H1 (cell line): ENCODE measurements at regions not wholly inside any gene's neighbourhood (a gene's known extent, or its start where the extent isn't known, plus 50 kb on each side); places are given as distances from the start of the nearest gene placed in this dataset.

Experiments used
- CTCF ChIA-PET: fragments of 300-600 bp; sonication (Branson Sonifier 250); formaldehyde crosslinking; loops from one replicate; lab custom pipeline; 2021; ENCODE audit not compliant: partially characterized antibody; lab: Charles Lee
- POLR2A ChIA-PET: fragments of 300-600 bp; sonication (Branson Sonifier 250); formaldehyde crosslinking; loops from one replicate; lab custom pipeline; 2021; ENCODE audit warnings: inconsistent platforms; ENCODE audit not compliant: partially characterized antibody; lab: Charles Lee
- DNase-seq, 2 experiments: peaks; one replicate each; pipeline versions ENCODE4 v3.0.0 to v3.0.0-alpha.2; 2010 to 2022; ENCODE audit warnings: low spot score in 2 of 2, low read depth in 1 of 2, mixed read lengths in 1 of 2
- FAIRE-seq: peaks from 2 replicates; lab custom pipeline; 2011; peaks lifted over from hg19 to GRCh38; lab: Jason Lieb, UNC
- H2AFZ ChIP-seq: 2 replicates; pipeline ENCODE4 v1.8.1; 2012; ENCODE audit warnings: low read length, inconsistent platforms
- H2AK5ac ChIP-seq: 2 replicates; pipeline ENCODE4 v1.6.1; 2013; ENCODE audit warnings: low read depth, low read length
- H2BK120ac ChIP-seq: replicated peaks from 2 replicates; pipeline ENCODE3; 2013; ENCODE audit warnings: low read depth, low read length, inconsistent platforms
- H2BK12ac ChIP-seq: 2 replicates; pipeline ENCODE4 v1.6.1; 2013; ENCODE audit warnings: low read depth, low read length
- H2BK15ac ChIP-seq: 2 replicates; pipeline ENCODE4 v1.6.1; 2013; ENCODE audit warnings: low read length
- H2BK20ac ChIP-seq: 2 replicates; pipeline ENCODE4 v1.6.1; 2013; ENCODE audit warnings: low read length
- H2BK5ac ChIP-seq: 2 replicates; pipeline ENCODE4 v1.6.1; 2013; ENCODE audit warnings: low read depth, low read length
- H3K14ac ChIP-seq: 2 replicates; pipeline ENCODE4 v1.6.1; 2013; ENCODE audit warnings: inconsistent platforms; ENCODE audit not compliant: insufficient read length
- H3K18ac ChIP-seq: 2 replicates; pipeline ENCODE4 v1.6.1; 2013; ENCODE audit warnings: low read length; ENCODE audit errors: extremely low read depth
- H3K23ac ChIP-seq: 2 replicates; pipeline ENCODE4 v1.6.1; 2013; ENCODE audit warnings: inconsistent platforms; ENCODE audit not compliant: insufficient read length
- H3K23me2 ChIP-seq: 2 replicates; pipeline ENCODE4 v1.6.1; 2013; ENCODE audit warnings: low read depth, low read length
- H3K27ac ChIP-seq: 2 replicates; pipeline ENCODE4 v1.6.1; 2011; ENCODE audit warnings: low read depth, low read length, inconsistent platforms
- H3K27me3 ChIP-seq, 4 experiments: replicated peaks in 1 of 4; 1 replicate in 1 of 4; 2 replicates in 3 of 4; pipeline versions ENCODE4 v1.6.1 to v1.8.1; 2011 to 2013; ENCODE audit warnings: low read length in 3 of 4, mild to moderate bottlenecking in 3 of 4, inconsistent platforms in 2 of 4, mixed read lengths in 2 of 4, moderate library complexity in 1 of 4; ENCODE audit not compliant: control insufficient read depth in 3 of 4, insufficient read depth in 3 of 4; ENCODE audit errors: extremely low read depth in 1 of 4
- H3K36me3 ChIP-seq, 4 experiments: 2 replicates each; pipeline versions ENCODE4 v1.6.1 to v1.8.1; 2011 to 2013; ENCODE audit warnings: mild to moderate bottlenecking in 4 of 4, low read length in 3 of 4, moderate library complexity in 2 of 4, control low read depth in 1 of 4, inconsistent platforms in 1 of 4; ENCODE audit not compliant: insufficient read depth in 4 of 4, control insufficient read depth in 2 of 4
- H3K4ac ChIP-seq: replicated peaks from 2 replicates; pipeline ENCODE3; 2013; ENCODE audit warnings: low read length, low read depth, mixed read lengths, inconsistent platforms; ENCODE audit not compliant: insufficient read length
- H3K4me1 ChIP-seq, 4 experiments: replicated peaks in 1 of 4; 1 replicate in 1 of 4; 2 replicates in 3 of 4; pipeline versions ENCODE4 v1.6.1 to v1.8.1; 2011 to 2013; ENCODE audit warnings: low read length in 3 of 4, inconsistent platforms in 2 of 4, mixed read lengths in 1 of 4; ENCODE audit not compliant: insufficient read depth in 4 of 4, control insufficient read depth in 3 of 4
- H3K4me2 ChIP-seq, 2 experiments: 2 replicates each; pipeline versions ENCODE4 v1.6.1 to v1.8.1; 2011 to 2013; ENCODE audit warnings: low read depth in 2 of 2, low read length in 2 of 2, control low read depth in 1 of 2, inconsistent platforms in 1 of 2, mild to moderate bottlenecking in 1 of 2; ENCODE audit not compliant: insufficient read depth in 1 of 2
- H3K4me3 ChIP-seq, 4 experiments: fragments of 200-600, 300-600 bp in 1 of 4; sonication (generic), shearing (Covaris generic), sonication (Bioruptor Twin) in 1 of 4; 2 replicates each; pipeline versions ENCODE4 v1.5.1 to v1.8.1; 2011 to 2016; ENCODE audit warnings: low read length in 4 of 4, low read depth in 3 of 4, control low read depth in 2 of 4, inconsistent platforms in 2 of 4, mild to moderate bottlenecking in 2 of 4, mixed read lengths in 1 of 4, moderate library complexity in 1 of 4; ENCODE audit not compliant: insufficient read depth in 2 of 4; ENCODE audit errors: extremely low read depth in 1 of 4
- H3K56ac ChIP-seq: replicated peaks from 2 replicates; pipeline ENCODE3; 2013; ENCODE audit warnings: low read depth, mild to moderate bottlenecking, mixed read lengths, low read length, inconsistent platforms; ENCODE audit not compliant: insufficient read length
- H3K79me1 ChIP-seq: 2 replicates; pipeline ENCODE4 v1.6.1; 2013; ENCODE audit warnings: low read depth, low read length, control low read depth
- H3K79me2 ChIP-seq, 2 experiments: 2 replicates each; pipeline versions ENCODE4 v1.6.1 to v1.8.1; 2012 to 2013; ENCODE audit warnings: low read length in 2 of 2, mild to moderate bottlenecking in 2 of 2, inconsistent platforms in 1 of 2; ENCODE audit not compliant: insufficient read depth in 2 of 2, control insufficient read depth in 1 of 2
- H3K9ac ChIP-seq, 4 experiments: replicated peaks in 1 of 4; 1 replicate in 1 of 4; 2 replicates in 3 of 4; pipeline versions ENCODE4 v1.6.1 to v1.8.1; 2011 to 2013; ENCODE audit warnings: low read depth in 3 of 4, low read length in 3 of 4, control low read depth in 2 of 4, mild to moderate bottlenecking in 2 of 4, moderate library complexity in 2 of 4, inconsistent platforms in 1 of 4; ENCODE audit errors: extremely low read depth in 1 of 4
- H3K9me3 ChIP-seq, 2 experiments: 2 replicates each; pipeline versions ENCODE4 v1.6.1 to v1.8.1; 2012 to 2013; ENCODE audit warnings: mild to moderate bottlenecking in 2 of 2, moderate library complexity in 2 of 2, control low read depth in 1 of 2, inconsistent platforms in 1 of 2, low read depth in 1 of 2, low read length in 1 of 2, mixed read lengths in 1 of 2; ENCODE audit not compliant: insufficient read depth in 2 of 2
- H4K20me1 ChIP-seq, 2 experiments: replicated peaks in 1 of 2; 2 replicates each; pipeline versions ENCODE3 to v1.8.1; 2011 to 2013; ENCODE audit warnings: inconsistent platforms in 2 of 2, low read length in 2 of 2, mild to moderate bottlenecking in 1 of 2; ENCODE audit not compliant: insufficient read depth in 2 of 2, control insufficient read depth in 1 of 2
- H4K5ac ChIP-seq: 2 replicates; pipeline ENCODE4 v1.6.1; 2013; ENCODE audit warnings: low read length, low read depth, mixed read lengths, inconsistent platforms; ENCODE audit not compliant: insufficient read length
- H4K8ac ChIP-seq: 2 replicates; pipeline ENCODE4 v1.8.0; 2013; ENCODE audit warnings: mild to moderate bottlenecking, moderate library complexity, low read length, inconsistent platforms; ENCODE audit not compliant: insufficient read depth; ENCODE audit errors: extremely low read depth
- H4K91ac ChIP-seq: replicated peaks from 2 replicates; pipeline ENCODE3; 2013; ENCODE audit warnings: low read length, mixed read lengths, inconsistent platforms; ENCODE audit not compliant: insufficient read length
- ASH2L ChIP-seq: fragments of 200-600, 300-600 bp; sonication (generic); IDR thresholded peaks from one replicate; pipeline ENCODE4 v1.7.1; 2017; ENCODE audit warnings: low read length
- BACH1 ChIP-seq: IDR thresholded peaks from 2 replicates; pipeline ENCODE4 v1.6.1; 2012; ENCODE audit warnings: low read length, improper control_type of control experiment
- CBX5 ChIP-seq: fragments of 300-800, 300-1000 bp; sonication (generic); IDR thresholded peaks from 2 replicates; pipeline ENCODE4 v1.7.1; 2016; ENCODE audit warnings: antibody characterized with exemption, low read length, low read depth
- HDAC2 ChIP-seq, 2 experiments: fragments of 300-600 bp in 1 of 2; sonication (generic) in 1 of 2; IDR thresholded peaks; 2 replicates each; pipeline ENCODE4 v1.6.1; 2011 to 2012; ENCODE audit warnings: low read depth in 2 of 2, low read length in 2 of 2, mild to moderate bottlenecking in 2 of 2, moderate library complexity in 2 of 2, borderline replicate concordance in 1 of 2, inconsistent platforms in 1 of 2
- KDM1A ChIP-seq: fragments of 200-600, 300-600 bp; sonication (generic); IDR thresholded peaks from 2 replicates; pipeline ENCODE4 v1.7.1; 2016; ENCODE audit warnings: mild to moderate bottlenecking, low read length, borderline replicate concordance
- NRF1 ChIP-seq: IDR thresholded peaks from 2 replicates; pipeline ENCODE4 v1.6.1; 2011; ENCODE audit warnings: mild to moderate bottlenecking, low read depth, low read length, improper control_type of control experiment
- SAP30 ChIP-seq: fragments of 300-600 bp; sonication (generic); IDR thresholded peaks from 2 replicates; pipeline ENCODE4 v1.7.1; 2012; ENCODE audit warnings: low read length, moderate library complexity, mild to moderate bottlenecking, inconsistent platforms; ENCODE audit not compliant: insufficient read depth, insufficient replicate concordance
- SIRT6 ChIP-seq: IDR thresholded peaks from one replicate; pipeline ENCODE4 v1.7.1; 2012; ENCODE audit warnings: low read length, inconsistent platforms
- SP2 ChIP-seq: IDR thresholded peaks from 2 replicates; pipeline ENCODE4 v1.6.1; 2012; ENCODE audit warnings: mild to moderate bottlenecking, low read length, inconsistent platforms
- SRF ChIP-seq: IDR thresholded peaks from 2 replicates; pipeline ENCODE4 v1.6.1; 2011; ENCODE audit warnings: mild to moderate bottlenecking, low read depth, low read length, moderate library complexity
- TAF1 ChIP-seq: IDR thresholded peaks from 2 replicates; pipeline ENCODE4 v1.6.1; 2011; ENCODE audit warnings: mild to moderate bottlenecking, low read depth, low read length
- TCF12 ChIP-seq: IDR thresholded peaks from 2 replicates; pipeline ENCODE4 v1.6.1; 2011; ENCODE audit warnings: low read depth, mild to moderate bottlenecking, low read length
- WGBS, 2 experiments: shearing (Covaris generic) in 1 of 2; methylation state at CpG; one replicate each; pipeline versions ENCODE4 v1.1.6 to v1.1.7; 2013 to 2015; ENCODE audit warnings: low lambda C conversion rate in 2 of 2, mixed read lengths in 2 of 2, inconsistent platforms in 1 of 2, low coverage in 1 of 2, missing lambda C conversion rate in 1 of 2; ENCODE audit not compliant: insufficient replicate concordance in 2 of 2, insufficient coverage in 1 of 2, insufficient read length in 1 of 2; ENCODE audit errors: extremely low coverage in 1 of 2, missing lambda C conversion rate in 1 of 2; 5-methylcytosine and 5-hydroxymethylcytosine counted together
- TF ChIP-seq, protein P1 (sequence below): IDR thresholded peaks from 2 replicates; pipeline ENCODE4 v1.6.1; 2011; ENCODE audit warnings: low read length, improper control_type of control experiment

DNA sequence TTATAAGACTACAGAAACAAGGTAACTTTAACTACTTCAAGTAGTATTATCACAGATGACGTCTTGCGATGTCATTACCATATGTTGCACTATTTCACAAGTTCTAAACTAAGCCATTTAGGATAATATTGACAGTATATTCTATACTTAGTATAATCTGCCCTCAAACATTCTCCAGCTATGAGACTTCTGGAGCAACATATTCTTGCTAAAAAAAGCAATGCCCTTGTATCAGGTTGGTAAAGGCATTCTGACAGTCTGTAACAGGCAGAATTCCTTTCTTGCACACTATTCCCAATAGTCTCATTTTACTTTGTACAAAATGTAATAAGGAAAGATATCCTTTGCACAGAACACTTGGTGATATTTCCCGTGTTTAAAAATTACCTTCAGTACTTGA, 694.8 kb upstream of the PKDCC start:
- FAIRE-seq (no peak), DNase-seq (no peak)
- CTCF ChIA-PET: no interaction called here
- Histone ChIP-seq H3K27ac (no peak overlapping the region), H3K23ac (no peak overlapping the region), H2BK5ac (no peak overlapping the region), H3K9ac (no peak overlapping the region), H3K14ac (no peak overlapping the region), H3K23me2 (no peaks in the 10 kb centered on the region), H3K79me2 (no peaks in the 10 kb centered on the region), H4K8ac (no peak overlapping the region), H3K4me1 (no peaks in the 10 kb centered on the region), H4K5ac (no peak overlapping the region), H2BK15ac (no peak overlapping the region), H2BK120ac (no peak overlapping the region), H2BK12ac (no peak overlapping the region), H2AK5ac (no peak overlapping the region), H3K4me3 (no peak overlapping the region), H3K27me3 (no peaks in the 10 kb centered on the region), H3K79me1 (no peaks in the 10 kb centered on the region), H2AFZ (no peak overlapping the region), H3K36me3 (no peaks in the 10 kb centered on the region), H3K9me3 (no peaks in the 10 kb centered on the region), H3K4ac (no peak overlapping the region), H3K4me2 (no peak overlapping the region), H3K18ac (no peak overlapping the region), H3K56ac (no peak overlapping the region), H2BK20ac (no peak overlapping the region), H4K91ac (no peak overlapping the region), H4K20me1 (no peaks in the 10 kb centered on the region)
- WGBS, 2 experiments: 89% methylated on average over 3 of the region's 3 CpGs; no CpG with 5 or more reads in 1 of the 2 experiments
- POLR2A ChIA-PET: no interaction called here
- TF ChIP-seq NRF1 (no peak), ASH2L (no peak), SRF (no peak), KDM1A (no peak), CBX5 (no peak), HDAC2 (IDR thresholded peaks at IDR 0.05; ENCODE audit: borderline replicate concordance in 1 of 2, low read depth in 2 of 2, low read length in 2 of 2) (no peak), TAF1 (no peak), SAP30 (no peak), TCF12 (no peak), BACH1 (no peak), SIRT6 (no peak), SP2 (no peak)
- TF ChIP-seq, protein P1, sequence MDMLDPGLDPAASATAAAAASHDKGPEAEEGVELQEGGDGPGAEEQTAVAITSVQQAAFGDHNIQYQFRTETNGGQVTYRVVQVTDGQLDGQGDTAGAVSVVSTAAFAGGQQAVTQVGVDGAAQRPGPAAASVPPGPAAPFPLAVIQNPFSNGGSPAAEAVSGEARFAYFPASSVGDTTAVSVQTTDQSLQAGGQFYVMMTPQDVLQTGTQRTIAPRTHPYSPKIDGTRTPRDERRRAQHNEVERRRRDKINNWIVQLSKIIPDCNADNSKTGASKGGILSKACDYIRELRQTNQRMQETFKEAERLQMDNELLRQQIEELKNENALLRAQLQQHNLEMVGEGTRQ: no peak
